ENCODE measurements at regions not wholly inside any gene's neighbourhood (a gene's known extent, or its start where the extent isn't known, plus 50 kb on each side); places are given as distances from the start of the nearest gene placed in this dataset.

DNA sequence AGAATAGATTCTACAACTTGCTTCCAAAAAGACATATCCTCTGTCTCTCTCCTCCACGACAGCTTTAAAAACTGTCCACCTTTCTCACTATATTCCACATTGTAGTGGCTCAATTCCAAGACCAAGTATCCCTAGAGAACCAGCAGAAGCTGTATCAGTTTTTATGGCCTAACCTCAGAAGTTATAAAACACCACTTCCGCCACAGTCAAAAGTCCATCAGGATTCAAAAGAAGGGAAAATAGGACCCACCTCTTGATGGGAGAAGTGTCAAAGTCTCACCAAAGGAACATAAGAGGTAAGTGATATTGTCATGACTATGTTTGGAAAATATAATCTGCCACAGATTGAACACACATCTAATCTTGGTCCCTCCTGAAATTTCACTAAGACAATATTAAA is 299.2 kb upstream of the RGMB start:
- ChIA-PET POLR2A (ENCODE audit: low non-redundant PET) (interaction anchor here (0.6 kb wide), 1 partner anchor 186 kb away, joined by 15 read pairs; no protein-coding TSS in a partner anchor), CTCF (no interaction called here)
- BruUV-seq (replicated peaks), result no TSS peak

DNA sequence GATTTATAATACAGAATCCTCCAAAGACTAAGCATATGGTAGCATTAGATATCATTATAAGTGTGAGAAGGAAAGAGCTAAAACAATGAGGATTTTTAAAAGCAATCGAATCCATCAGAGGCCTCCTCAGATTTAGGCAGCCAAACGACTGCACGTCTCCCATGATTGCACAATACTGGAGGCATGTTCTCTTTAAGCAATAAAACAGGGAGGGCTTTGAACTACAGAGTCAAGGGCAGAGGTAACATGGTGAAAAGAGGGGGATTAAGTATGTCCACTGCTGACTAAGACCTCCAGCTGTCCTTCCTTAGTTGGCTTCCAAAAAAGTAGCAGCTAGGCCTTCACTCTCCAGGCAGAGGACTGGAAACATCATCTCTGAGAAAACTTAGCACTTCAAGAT is 298.7 kb upstream of the RGMB start:
- BruUV-seq (replicated peaks), result no TSS peak
- Histone ChIP-seq H3K27me3 (replicated peaks; ENCODE audit: insufficient read depth, low read depth, low read length, poor library complexity) (peaks cover 33% of the 10 kb centered on the region), H3K27ac (ENCODE audit: low read depth, low read length, poor library complexity, severe bottlenecking) (no peak overlapping the region), H3K4me3 (ENCODE audit: low read depth, low read length, poor library complexity, severe bottlenecking) (no peak overlapping the region), H3K36me3 (ENCODE audit: insufficient read depth, low read length, poor library complexity, severe bottlenecking) (no peaks in the 10 kb centered on the region), H3K4me1 (ENCODE audit: insufficient read depth, low read length, poor library complexity, severe bottlenecking) (no peaks in the 10 kb centered on the region), H3K9me3 (ENCODE audit: low read depth, low read length, poor library complexity, severe bottlenecking) (no peaks in the 10 kb centered on the region)
- TF ChIP-seq EZH2 (IDR thresholded peaks at IDR 0.05; ENCODE audit: borderline replicate concordance, low read depth, low read length, poor library complexity, severe bottlenecking) (no peak), CTCF (conservative IDR thresholded peaks at IDR 0.05; ENCODE audit: low read depth, low read length) (no peak)
- ChIA-PET POLR2A (ENCODE audit: low non-redundant PET) (interaction anchor here (0.6 kb wide), 1 partner anchor 185 kb away, joined by 15 read pairs; no protein-coding TSS in a partner anchor), CTCF (no interaction called here)
- no peak for DNase-seq (ENCODE audit: low spot score)
- intact Hi-C loops (cut with micrococcal nuclease; ENCODE audit: unreplicated experiment), result no loop called here

More for the DNA sequence above, 299.2 kb upstream of the RGMB start:
- no peak for DNase-seq (ENCODE audit: low spot score)
- TF ChIP-seq EZH2 (IDR thresholded peaks at IDR 0.05; ENCODE audit: borderline replicate concordance, low read depth, low read length, poor library complexity, severe bottlenecking) (no peak), CTCF (conservative IDR thresholded peaks at IDR 0.05; ENCODE audit: low read depth, low read length) (no peak)
- H3K4me3 ChIP-seq (ENCODE audit: low read depth, low read length, poor library complexity, severe bottlenecking), result no peak overlapping the region
- H3K36me3 ChIP-seq (ENCODE audit: insufficient read depth, low read length, poor library complexity, severe bottlenecking), result no peaks in the 10 kb centered on the region
- H3K27ac ChIP-seq (ENCODE audit: low read depth, low read length, poor library complexity, severe bottlenecking), result no peak overlapping the region
- H3K27me3 ChIP-seq (replicated peaks; ENCODE audit: insufficient read depth, low read depth, low read length, poor library complexity), result peaks cover 33% of the 10 kb centered on the region
- H3K9me3 ChIP-seq (ENCODE audit: low read depth, low read length, poor library complexity, severe bottlenecking), result no peaks in the 10 kb centered on the region
- intact Hi-C loops (cut with micrococcal nuclease; ENCODE audit: unreplicated experiment), result no loop called here
- H3K4me1 ChIP-seq (ENCODE audit: insufficient read depth, low read length, poor library complexity, severe bottlenecking), result no peaks in the 10 kb centered on the region

GRCh38 chr5:98482321-98483300 is 290.9 kb upstream of the RGMB start:
- H3K4me1 ChIP-seq (ENCODE audit: insufficient read depth, low read length, poor library complexity, severe bottlenecking), result no peaks in the 10 kb centered on the region
- intact Hi-C loops (cut with micrococcal nuclease; ENCODE audit: unreplicated experiment), result no loop called here
- ChIA-PET POLR2A (ENCODE audit: low non-redundant PET) (no interaction called here), CTCF (no interaction called here)
- H3K9me3 ChIP-seq (ENCODE audit: low read depth, low read length, poor library complexity, severe bottlenecking), result no peaks in the 10 kb centered on the region
- BruUV-seq (replicated peaks), result no TSS peak
- H3K36me3 ChIP-seq (ENCODE audit: insufficient read depth, low read length, poor library complexity, severe bottlenecking), result no peaks in the 10 kb centered on the region
- TF ChIP-seq CTCF (conservative IDR thresholded peaks at IDR 0.05; ENCODE audit: low read depth, low read length) (no peak), EZH2 (IDR thresholded peaks at IDR 0.05; ENCODE audit: borderline replicate concordance, low read depth, low read length, poor library complexity, severe bottlenecking) (no peak)
- peaks cover 13% of the 10 kb centered on the region for H3K27me3 ChIP-seq (replicated peaks; ENCODE audit: insufficient read depth, low read depth, low read length, poor library complexity)
- DNase-seq (ENCODE audit: low spot score), result no peak
- no peak overlapping the region for H3K27ac ChIP-seq (ENCODE audit: low read depth, low read length, poor library complexity, severe bottlenecking)
- no peak overlapping the region for H3K4me3 ChIP-seq (ENCODE audit: low read depth, low read length, poor library complexity, severe bottlenecking)
